T47D (cell line): ENCODE measurements at regions not wholly inside any gene's neighbourhood (a gene's known extent, or its start where the extent isn't known, plus 50 kb on each side); places are given as distances from the start of the nearest gene placed in this dataset.
"Not testable (repeated sequence)": the region's sequence is repeated elsewhere in the genome, so short reads cannot be mapped to it uniquely, and the experiment has no call there.

ENCODE experiments used
- DNase-seq, 2 experiments: peaks; one replicate each; pipeline versions ENCODE4 v3.0.0 to v3.0.0-alpha.2; 2011 to 2012; ENCODE audit warnings: low read depth in 1 of 2, low spot score in 1 of 2
- JUND ChIP-seq: IDR thresholded peaks from 2 replicates; pipeline ENCODE4 v1.6.1; 2012; ENCODE audit warnings: low read depth
- in situ Hi-C: cut with HindIII; loops from 2 replicates; pipeline ENCODE4 v1.10.0; 2016; ENCODE audit warnings: low sequenced_read_pairs, low pct_unique_long_range_greater_than_20kb

- in situ Hi-C loops = no loop called here
- DNase-seq = no peak
- TF ChIP-seq JUND = no peak
These were observed 163.4 kb downstream of the HTR1B start for GRCh38 chr6:77299931-77300330.

GRCh38 chr6:77298283-77298682 is 165.0 kb downstream of the HTR1B start:
- in situ Hi-C loops = no loop called here
- DNase-seq = no peak
- TF ChIP-seq JUND = no peak

- no peak for DNase-seq
- TF ChIP-seq JUND = no peak
- in situ Hi-C loops = no loop called here
These were observed 170.4 kb downstream of the HTR1B start for GRCh38 chr6:77292564-77293546.

- in situ Hi-C loops = no loop called here
These were observed 172.5 kb downstream of the HTR1B start for GRCh38 chr6:77290798-77291197.

GRCh38 chr6:77286541-77286940 is 176.8 kb downstream of the HTR1B start:
- no peak for DNase-seq
- no peak for TF ChIP-seq JUND
- in situ Hi-C loops = no loop called here

More at GRCh38 chr6:77290798-77291197, 172.5 kb downstream of the HTR1B start:
- no peak for TF ChIP-seq JUND
- DNase-seq = no peak

GRCh38 chr6:77273929-77274328 is 189.4 kb downstream of the HTR1B start:
- in situ Hi-C loops = no loop called here
- no peak for DNase-seq
- no peak for TF ChIP-seq JUND

- no peak for TF ChIP-seq JUND
- in situ Hi-C loops = no loop called here
- DNase-seq = no peak
These were observed 198.3 kb downstream of the HTR1B start for GRCh38 chr6:77264970-77265369.

- in situ Hi-C loops = no loop called here
- DNase-seq = no peak
- no peak for TF ChIP-seq JUND
These were observed 200.3 kb downstream of the HTR1B start for GRCh38 chr6:77263003-77263402.

GRCh38 chr6:77251801-77252200 is 211.5 kb downstream of the HTR1B start:
- DNase-seq, in situ Hi-C loops: not testable (repeated sequence)

GRCh38 chr6:77249560-77249959 is 213.7 kb downstream of the HTR1B start:
- in situ Hi-C loops = no loop called here
- no peak for DNase-seq
- TF ChIP-seq JUND = no peak

GRCh38 chr6:77245026-77245425 is 218.3 kb downstream of the HTR1B start:
- no peak for DNase-seq
- in situ Hi-C loops = no loop called here
- TF ChIP-seq JUND = no peak

GRCh38 chr6:77231438-77232305 is 231.6 kb downstream of the HTR1B start:
- in situ Hi-C loops = no loop called here
- TF ChIP-seq JUND = no peak
- DNase-seq = no peak

- no peak for TF ChIP-seq JUND
- in situ Hi-C loops = no loop called here
- no peak for DNase-seq
These were observed 235.0 kb downstream of the HTR1B start for GRCh38 chr6:77228279-77228678.
